ENCODE measurements at regions not wholly inside any gene's neighbourhood (a gene's known extent, or its start where the extent isn't known, plus 50 kb on each side); places are given as distances from the start of the nearest gene placed in this dataset.

GRCh38 chr5:88938488-88938887 lies 55.5 kb upstream of the MEF2C start:
- TF ChIP-seq CTCF (IDR thresholded peaks at IDR 0.05) (no peak), SIN3A (IDR thresholded peaks at IDR 0.05; ENCODE audit: borderline replicate concordance, insufficient read depth, low read depth, low read length) (no peak), POLR2AphosphoS5 (IDR thresholded peaks at IDR 0.05; ENCODE audit: low read depth, low read length) (no peak), REST (IDR thresholded peaks at IDR 0.05; ENCODE audit: insufficient read depth in 1 of 2, low read depth in 2 of 2, low read length in 1 of 2) (no peak), TCF7L2 (IDR thresholded peaks at IDR 0.05; ENCODE audit: low read depth, low read length) (no peak)
